ENCODE measurements at regions not wholly inside any gene's neighbourhood (a gene's known extent, or its start where the extent isn't known, plus 50 kb on each side); places are given as distances from the start of the nearest gene placed in this dataset.

- 67 to 89% methylated on average over 1 of the region's 1 CpG for WGBS, 2 donors
- no peak overlapping the region for H3K4me3 ChIP-seq
- H3K36me3 ChIP-seq: no peaks in the 10 kb centered on the region
- H3K27ac ChIP-seq: no peak overlapping the region
- no peak for TF ChIP-seq EP300 (IDR thresholded peaks at IDR 0.05)
- no peak for TF ChIP-seq POLR2A (IDR thresholded peaks at IDR 0.05)
- no peak for TF ChIP-seq CTCF (IDR thresholded peaks at IDR 0.05)
- peaks cover 0 to 14% (median 0%) of the 10 kb centered on the region in 4 donors for H3K9me3 ChIP-seq
- DNase-seq (ENCODE audit: low spot score in 2 of 2): no peak
- no peaks in the 10 kb centered on the region for H3K4me1 ChIP-seq
- no peaks in the 10 kb centered on the region for H3K27me3 ChIP-seq
These were observed 713.4 kb downstream of the PTPRU start for GRCh38 chr1:29949676-29950075.

- no peak overlapping the region for H3K4me3 ChIP-seq
- no peak for DNase-seq (ENCODE audit: low spot score in 2 of 2)
- no peaks in the 10 kb centered on the region for H3K36me3 ChIP-seq
- H3K27ac ChIP-seq: no peak overlapping the region
- H3K27me3 ChIP-seq: no peaks in the 10 kb centered on the region
- H3K4me1 ChIP-seq: no peaks in the 10 kb centered on the region
- TF ChIP-seq CTCF (IDR thresholded peaks at IDR 0.05) (no peak), POLR2A (IDR thresholded peaks at IDR 0.05) (no peak), EP300 (IDR thresholded peaks at IDR 0.05) (no peak)
- H3K9me3 ChIP-seq: peaks cover 0 to 14% (median 0%) of the 10 kb centered on the region in 4 donors
- 70% methylated on average over 8 of the region's 8 CpGs for WGBS, 2 donors
These were observed 712.3 kb downstream of the PTPRU start for GRCh38 chr1:29948581-29948980.

- no peak overlapping the region for H3K27ac ChIP-seq
- 53 to 65% methylated on average over 3 of the region's 3 CpGs for WGBS, 2 donors
- TF ChIP-seq CTCF (IDR thresholded peaks at IDR 0.05) (no peak), EP300 (IDR thresholded peaks at IDR 0.05) (no peak), POLR2A (IDR thresholded peaks at IDR 0.05) (no peak)
- no peak overlapping the region for H3K4me3 ChIP-seq
- no peaks in the 10 kb centered on the region for H3K27me3 ChIP-seq
- H3K36me3 ChIP-seq: no peaks in the 10 kb centered on the region
- H3K4me1 ChIP-seq: no peaks in the 10 kb centered on the region
- peaks cover 0 to 11% (median 0%) of the 10 kb centered on the region in 4 donors for H3K9me3 ChIP-seq
- DNase-seq (ENCODE audit: low spot score in 2 of 2): no peak
These were observed 709.7 kb downstream of the PTPRU start for GRCh38 chr1:29946057-29946456.

GRCh38 chr1:29945426-29945825 lies 709.1 kb downstream of the PTPRU start:
- no peaks in the 10 kb centered on the region for H3K4me1 ChIP-seq
- 40 to 44% methylated on average over 10 of the region's 10 CpGs for WGBS, 2 donors
- peaks cover 0 to 7% (median 0%) of the 10 kb centered on the region in 4 donors for H3K9me3 ChIP-seq
- TF ChIP-seq CTCF (IDR thresholded peaks at IDR 0.05) (no peak), EP300 (IDR thresholded peaks at IDR 0.05) (no peak), POLR2A (IDR thresholded peaks at IDR 0.05) (no peak)
- no peak for DNase-seq (ENCODE audit: low spot score in 2 of 2)
- H3K27ac ChIP-seq: no peak overlapping the region
- no peaks in the 10 kb centered on the region for H3K27me3 ChIP-seq
- H3K36me3 ChIP-seq: no peaks in the 10 kb centered on the region
- H3K4me3 ChIP-seq: no peak overlapping the region

GRCh38 chr1:29944253-29944905 lies 708.1 kb downstream of the PTPRU start:
- no peaks in the 10 kb centered on the region for H3K4me1 ChIP-seq
- DNase-seq (ENCODE audit: low spot score in 2 of 2): no peak
- H3K36me3 ChIP-seq: no peaks in the 10 kb centered on the region
- 59 to 60% methylated on average over 15 of the region's 15 CpGs for WGBS, 2 donors
- no peak overlapping the region for H3K4me3 ChIP-seq
- TF ChIP-seq CTCF (IDR thresholded peaks at IDR 0.05) (no peak), POLR2A (IDR thresholded peaks at IDR 0.05) (no peak), EP300 (IDR thresholded peaks at IDR 0.05) (no peak)
- H3K9me3 ChIP-seq: no peaks in the 10 kb centered on the region
- H3K27me3 ChIP-seq: no peaks in the 10 kb centered on the region
- H3K27ac ChIP-seq: no peak overlapping the region
